ENCODE measurements at regions not wholly inside any gene's neighbourhood (a gene's known extent, or its start where the extent isn't known, plus 50 kb on each side); places are given as distances from the start of the nearest gene placed in this dataset.

GRCh38 chr5:40378396-40379177, 301.1 kb upstream of the PTGER4 start:
- H3K27ac ChIP-seq, result no peak overlapping the region
- H3K4me1 ChIP-seq, result no peaks in the 10 kb centered on the region

DNA sequence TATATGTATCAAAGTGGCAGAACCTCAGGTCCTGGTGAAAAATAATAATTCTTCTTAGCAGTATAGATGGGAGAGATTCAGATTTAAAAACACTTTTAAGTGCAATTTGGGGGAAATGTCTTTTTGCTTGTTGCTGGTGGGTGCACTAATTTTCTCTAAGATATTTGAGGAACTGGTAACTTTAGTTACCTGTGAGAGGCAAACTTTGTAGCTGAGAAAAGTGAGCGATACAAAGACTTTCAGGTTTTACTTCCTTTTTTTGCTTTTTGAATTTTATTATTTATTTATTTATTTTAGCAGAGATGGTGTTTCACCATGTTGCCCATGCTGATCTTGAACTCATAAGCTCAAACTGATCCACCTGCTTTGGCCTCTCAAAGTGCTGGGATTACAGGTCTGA, 303.1 kb upstream of the PTGER4 start:
- Histone ChIP-seq H2AFZ (no peak overlapping the region), H3K4me1 (no peaks in the 10 kb centered on the region), H3K36me3 (ENCODE audit: control insufficient read depth, insufficient read depth, low read length) (no peaks in the 10 kb centered on the region), H3K27me3 (ENCODE audit: control insufficient read depth, insufficient read depth, low read length) (no peaks in the 10 kb centered on the region), H3K27ac (no peak overlapping the region), H3K4me3 (ENCODE audit: low read depth, low read length) (no peak overlapping the region), H3K9me3 (ENCODE audit: control insufficient read depth, low read length) (no peaks in the 10 kb centered on the region), H3K4me2 (ENCODE audit: low read length) (no peak overlapping the region), H3K9ac (no peak overlapping the region), H3K79me2 (no peaks in the 10 kb centered on the region)
- TF ChIP-seq, protein P1, sequence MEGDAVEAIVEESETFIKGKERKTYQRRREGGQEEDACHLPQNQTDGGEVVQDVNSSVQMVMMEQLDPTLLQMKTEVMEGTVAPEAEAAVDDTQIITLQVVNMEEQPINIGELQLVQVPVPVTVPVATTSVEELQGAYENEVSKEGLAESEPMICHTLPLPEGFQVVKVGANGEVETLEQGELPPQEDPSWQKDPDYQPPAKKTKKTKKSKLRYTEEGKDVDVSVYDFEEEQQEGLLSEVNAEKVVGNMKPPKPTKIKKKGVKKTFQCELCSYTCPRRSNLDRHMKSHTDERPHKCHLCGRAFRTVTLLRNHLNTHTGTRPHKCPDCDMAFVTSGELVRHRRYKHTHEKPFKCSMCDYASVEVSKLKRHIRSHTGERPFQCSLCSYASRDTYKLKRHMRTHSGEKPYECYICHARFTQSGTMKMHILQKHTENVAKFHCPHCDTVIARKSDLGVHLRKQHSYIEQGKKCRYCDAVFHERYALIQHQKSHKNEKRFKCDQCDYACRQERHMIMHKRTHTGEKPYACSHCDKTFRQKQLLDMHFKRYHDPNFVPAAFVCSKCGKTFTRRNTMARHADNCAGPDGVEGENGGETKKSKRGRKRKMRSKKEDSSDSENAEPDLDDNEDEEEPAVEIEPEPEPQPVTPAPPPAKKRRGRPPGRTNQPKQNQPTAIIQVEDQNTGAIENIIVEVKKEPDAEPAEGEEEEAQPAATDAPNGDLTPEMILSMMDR (IDR thresholded peaks at IDR 0.05), result no peak

More at GRCh38 chr5:40378396-40379177, 301.1 kb upstream of the PTGER4 start:
- Histone ChIP-seq H2AFZ (no peak overlapping the region), H3K4me2 (ENCODE audit: low read length) (no peak overlapping the region), H3K27me3 (ENCODE audit: control insufficient read depth, insufficient read depth, low read length) (no peaks in the 10 kb centered on the region), H3K36me3 (ENCODE audit: control insufficient read depth, insufficient read depth, low read length) (no peaks in the 10 kb centered on the region), H3K9ac (no peak overlapping the region), H3K4me3 (ENCODE audit: low read depth, low read length) (no peak overlapping the region), H3K9me3 (ENCODE audit: control insufficient read depth, low read length) (no peaks in the 10 kb centered on the region), H3K79me2 (no peaks in the 10 kb centered on the region)
- TF ChIP-seq, protein P1 (IDR thresholded peaks at IDR 0.05), result no peak

DNA sequence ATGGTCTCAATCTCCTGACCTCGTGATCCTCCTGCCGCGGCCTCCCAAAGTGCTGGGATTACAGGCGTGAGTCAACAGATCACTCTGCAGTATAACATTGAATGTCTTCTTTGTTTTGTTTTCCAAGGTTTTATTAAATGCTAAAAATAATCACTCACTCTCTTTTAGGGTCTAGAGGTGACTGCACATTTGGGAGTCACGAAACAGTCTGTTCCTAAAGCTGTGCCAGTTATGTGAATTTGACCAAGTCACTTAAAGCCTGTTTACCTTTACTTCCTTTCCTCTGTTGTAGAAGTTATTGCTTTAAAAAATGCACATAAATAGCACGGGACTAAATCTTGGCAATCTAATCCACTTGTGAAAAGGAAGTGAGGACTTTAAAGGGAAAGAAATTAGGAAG, 304.9 kb upstream of the PTGER4 start:
- Histone ChIP-seq H3K9me3 (ENCODE audit: control insufficient read depth, low read length) (no peaks in the 10 kb centered on the region), H3K79me2 (no peaks in the 10 kb centered on the region), H3K36me3 (ENCODE audit: control insufficient read depth, insufficient read depth, low read length) (no peaks in the 10 kb centered on the region), H3K9ac (no peak overlapping the region), H3K27me3 (ENCODE audit: control insufficient read depth, insufficient read depth, low read length) (no peaks in the 10 kb centered on the region), H3K4me2 (ENCODE audit: low read length) (no peak overlapping the region), H3K4me1 (no peaks in the 10 kb centered on the region), H2AFZ (no peak overlapping the region), H3K4me3 (ENCODE audit: low read depth, low read length) (no peak overlapping the region), H3K27ac (no peak overlapping the region)
- TF ChIP-seq, protein P1 (IDR thresholded peaks at IDR 0.05), result no peak

GRCh38 chr5:40368200-40368599, 311.5 kb upstream of the PTGER4 start:
- no peak overlapping the region for H3K9ac ChIP-seq
- no peak overlapping the region for H2AFZ ChIP-seq
- no peaks in the 10 kb centered on the region for H3K79me2 ChIP-seq
- H3K27ac ChIP-seq, result no peak overlapping the region
- H3K4me1 ChIP-seq, result no peaks in the 10 kb centered on the region
- H3K36me3 ChIP-seq (ENCODE audit: control insufficient read depth, insufficient read depth, low read length), result no peaks in the 10 kb centered on the region
- H3K4me3 ChIP-seq (ENCODE audit: low read depth, low read length), result no peak overlapping the region
- no peak overlapping the region for H3K4me2 ChIP-seq (ENCODE audit: low read length)
- TF ChIP-seq, protein P1 (IDR thresholded peaks at IDR 0.05), result no peak
- H3K9me3 ChIP-seq (ENCODE audit: control insufficient read depth, low read length), result no peaks in the 10 kb centered on the region
- no peaks in the 10 kb centered on the region for H3K27me3 ChIP-seq (ENCODE audit: control insufficient read depth, insufficient read depth, low read length)

DNA sequence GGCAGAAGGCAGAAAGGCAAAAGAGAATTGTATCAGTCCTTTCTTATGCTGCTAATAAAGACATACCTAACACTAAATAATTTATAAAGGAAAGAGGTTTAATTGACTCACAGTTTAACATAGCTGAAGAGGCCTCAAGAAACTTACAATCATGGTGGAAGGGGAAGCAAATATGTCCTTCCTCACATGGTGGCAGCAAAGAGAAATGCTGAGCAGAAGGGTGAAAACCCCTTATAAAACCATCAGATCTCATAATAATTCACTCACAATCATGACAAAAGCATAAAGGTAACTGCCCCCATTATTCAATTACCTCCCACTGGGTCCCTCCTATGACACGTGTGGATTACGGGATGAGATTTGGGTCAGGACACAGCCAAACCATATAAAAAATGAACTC, 312.5 kb upstream of the PTGER4 start:
- no peak overlapping the region for H3K27ac ChIP-seq
- H3K27me3 ChIP-seq (ENCODE audit: control insufficient read depth, insufficient read depth, low read length), result no peaks in the 10 kb centered on the region
- TF ChIP-seq, protein P1 (IDR thresholded peaks at IDR 0.05), result no peak
- H3K4me2 ChIP-seq (ENCODE audit: low read length), result no peak overlapping the region
- no peaks in the 10 kb centered on the region for H3K36me3 ChIP-seq (ENCODE audit: control insufficient read depth, insufficient read depth, low read length)
- no peak overlapping the region for H2AFZ ChIP-seq
- no peaks in the 10 kb centered on the region for H3K9me3 ChIP-seq (ENCODE audit: control insufficient read depth, low read length)
- no peak overlapping the region for H3K9ac ChIP-seq
- H3K79me2 ChIP-seq, result no peaks in the 10 kb centered on the region
- no peak overlapping the region for H3K4me3 ChIP-seq (ENCODE audit: low read depth, low read length)
- H3K4me1 ChIP-seq, result no peaks in the 10 kb centered on the region
